ENCODE measurements at regions not wholly inside any gene's neighbourhood (a gene's known extent, or its start where the extent isn't known, plus 50 kb on each side); places are given as distances from the start of the nearest gene placed in this dataset.

- no peak for DNase-seq
Measured at GRCh38 chr1:229070168-229070567, 200.7 kb upstream of the RAB4A start.

GRCh38 chr1:229073251-229073650 is 197.7 kb upstream of the RAB4A start:
- DNase-seq, result no peak

- DNase-seq, result no peak
Measured at GRCh38 chr1:229075217-229075616, 195.7 kb upstream of the RAB4A start.

DNA sequence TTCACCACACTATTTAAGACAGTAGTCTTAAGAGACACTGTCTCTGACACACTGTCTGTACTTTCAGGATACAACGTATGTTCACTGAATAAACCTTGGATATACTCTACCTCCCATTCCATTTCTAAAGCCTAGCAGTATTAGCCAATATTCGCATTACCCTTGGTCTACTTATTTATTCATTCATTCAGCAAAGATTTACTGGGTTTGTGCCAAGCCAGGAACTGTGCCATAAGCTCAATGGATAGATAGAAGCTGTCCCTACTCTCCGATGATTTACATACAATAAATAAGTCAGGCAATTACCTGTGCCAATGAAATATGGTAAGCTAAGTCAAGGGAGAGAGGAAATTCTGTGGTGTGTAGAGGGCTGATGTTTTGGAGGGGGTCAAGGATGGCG is 195.2 kb upstream of the RAB4A start:
- DNase-seq, result no peak

DNA sequence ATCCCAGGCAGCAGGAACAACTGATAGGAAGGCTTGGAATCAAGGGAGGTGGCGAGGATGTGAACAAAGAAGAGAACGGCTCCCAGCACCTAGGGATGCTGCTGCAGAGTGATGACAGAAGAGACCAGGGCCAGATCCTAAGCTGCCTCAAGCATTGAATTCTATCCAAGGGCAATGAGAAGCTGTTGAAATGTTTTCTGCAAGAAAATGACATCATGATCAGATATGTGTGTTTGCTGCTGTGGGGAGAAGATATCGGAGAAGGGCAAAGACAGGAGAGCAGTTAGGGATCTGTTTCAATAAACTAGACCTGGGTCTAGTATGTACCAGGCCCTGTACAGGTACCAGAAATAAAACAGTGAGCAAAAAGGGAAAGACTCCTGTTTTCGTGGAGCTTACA is 194.7 kb upstream of the RAB4A start:
- no peak for DNase-seq

DNA sequence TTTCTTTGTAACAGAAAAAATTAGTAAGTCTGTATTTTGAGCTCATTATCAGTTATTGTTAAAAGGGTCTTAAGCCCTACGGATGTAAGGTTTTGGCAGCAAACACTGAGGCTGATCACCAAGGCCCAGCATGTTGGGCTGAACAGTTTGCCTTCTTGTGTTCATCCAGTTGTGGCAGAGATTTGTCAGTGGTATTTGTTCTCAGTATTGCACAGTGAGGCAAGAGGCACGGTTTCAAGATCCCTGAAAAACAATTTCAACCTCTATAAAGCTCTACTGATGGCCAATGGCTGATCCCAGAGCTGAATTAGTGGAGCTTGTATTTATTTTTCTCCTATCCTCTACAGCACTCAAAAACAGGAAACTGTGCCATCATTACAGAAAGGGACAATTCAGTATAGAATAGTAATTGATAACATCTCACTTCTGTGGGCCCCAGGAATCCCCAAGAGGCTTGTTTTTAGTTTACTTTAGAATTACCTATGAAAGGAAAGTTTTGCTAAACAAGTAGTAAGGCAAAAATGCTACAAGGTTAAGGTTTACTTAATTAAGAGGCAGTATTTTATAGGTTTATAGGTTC is 191.8 kb upstream of the RAB4A start:
- DNase-seq, result no peak

- no peak for DNase-seq
Measured at GRCh38 chr1:229080361-229080760, 190.6 kb upstream of the RAB4A start.

- no peak for DNase-seq
Measured at GRCh38 chr1:229085291-229085690, 185.6 kb upstream of the RAB4A start.

GRCh38 chr1:229086091-229086490 is 184.8 kb upstream of the RAB4A start:
- DNase-seq, result no peak

- DNase-seq, result peak; percentile 2
Measured at GRCh38 chr1:229086686-229087085, 184.2 kb upstream of the RAB4A start.

GRCh38 chr1:229087339-229087738 is 183.6 kb upstream of the RAB4A start:
- no peak for DNase-seq

DNA sequence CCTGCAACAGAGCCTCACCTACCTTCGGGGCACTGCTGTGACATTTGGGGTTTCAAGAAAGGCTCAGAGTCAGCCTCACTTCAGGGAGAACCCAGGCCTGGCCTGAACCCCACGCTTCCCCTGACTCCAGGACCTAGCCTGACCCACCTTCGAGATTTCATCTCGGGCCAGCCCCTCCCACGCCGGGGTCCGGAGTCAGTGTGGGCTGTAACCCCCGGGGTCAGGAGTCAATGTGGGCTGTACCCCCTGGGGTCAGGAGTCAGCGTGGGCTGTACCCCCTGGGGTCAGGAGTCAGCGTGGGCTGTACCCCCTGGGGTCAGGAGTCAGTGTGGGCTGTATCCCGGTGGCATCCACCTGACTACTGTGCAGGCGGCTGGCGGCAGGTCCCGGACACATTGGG is 183.0 kb upstream of the RAB4A start:
- DNase-seq, result peak; percentile 18

GRCh38 chr1:229088711-229089110 is 182.2 kb upstream of the RAB4A start:
- peak; percentile 26 for DNase-seq

- peak; percentile 12 for DNase-seq
Measured at GRCh38 chr1:229089586-229090208, 181.2 kb upstream of the RAB4A start.

DNA sequence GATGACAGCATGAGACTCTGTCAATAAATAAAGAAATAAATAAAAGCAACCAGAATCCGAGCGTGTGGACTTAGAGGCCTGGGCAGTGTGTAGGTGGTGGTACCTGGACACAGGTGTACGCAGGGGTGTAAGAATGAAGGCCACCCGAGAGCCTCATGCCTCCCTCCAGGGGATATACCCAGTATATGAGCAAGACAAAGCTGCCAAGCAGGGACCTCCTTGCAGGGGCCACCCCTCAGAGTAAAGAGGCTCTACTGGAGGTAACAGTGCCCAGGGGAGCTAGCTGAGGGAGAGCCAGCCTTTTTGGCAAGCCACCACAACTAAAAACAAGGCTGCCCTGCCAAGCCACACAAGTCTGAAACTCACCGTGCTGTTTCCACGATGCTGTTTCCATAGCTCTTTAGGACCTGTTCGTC is 179.2 kb upstream of the RAB4A start:
- peak; percentile 30 for DNase-seq

- DNase-seq, result peak; percentile 30
Measured at GRCh38 chr1:229092377-229093237, 178.3 kb upstream of the RAB4A start.

DNA sequence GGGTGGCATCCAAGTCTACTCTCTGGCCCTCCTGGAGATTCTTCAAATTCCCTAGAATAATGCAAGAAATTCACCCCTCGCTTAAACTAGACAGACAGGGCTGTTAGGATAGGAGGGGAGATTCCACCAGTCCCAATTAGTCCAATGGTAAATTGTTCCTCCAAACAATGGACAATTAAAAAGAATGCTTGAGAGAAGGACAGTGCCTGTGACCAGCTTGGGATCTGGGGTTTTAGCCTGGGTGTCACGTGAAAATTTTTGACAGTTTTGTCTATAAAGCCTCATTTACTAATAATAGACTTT is 177.7 kb upstream of the RAB4A start:
- DNase-seq, result peak; percentile 7

DNA sequence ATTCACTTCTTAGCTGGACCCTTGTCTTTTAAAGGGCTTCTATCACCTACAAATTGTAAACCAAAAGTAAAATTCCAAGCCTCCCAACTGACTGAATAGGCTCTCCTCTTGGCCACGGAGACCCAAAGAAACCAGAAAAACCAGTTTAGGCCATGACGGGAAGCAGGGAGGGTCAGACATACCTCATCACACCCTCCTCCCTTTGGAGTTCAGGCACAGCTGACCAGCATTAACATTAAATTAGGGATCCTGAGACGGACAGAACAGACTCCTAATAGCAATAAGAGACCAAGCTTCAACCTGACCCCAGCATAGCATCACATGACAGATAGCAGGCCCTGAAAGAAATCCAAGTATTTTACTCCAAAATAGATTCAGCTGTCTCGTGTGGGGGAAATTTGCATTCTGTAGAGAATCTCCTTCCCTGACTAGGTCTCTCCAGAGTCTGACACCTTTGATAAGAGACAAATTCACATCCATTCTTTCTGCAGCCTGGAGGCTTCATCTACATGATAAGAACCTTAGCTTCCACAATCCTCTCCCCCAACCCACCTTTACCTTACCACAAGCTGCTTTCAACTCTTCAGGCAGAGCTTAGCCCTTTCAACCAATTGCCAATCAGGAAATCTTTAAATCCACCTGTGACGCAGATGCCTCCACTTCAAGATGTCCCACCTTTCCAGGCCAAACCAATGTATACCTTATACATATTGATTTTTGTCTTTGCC is 177.1 kb upstream of the RAB4A start:
- DNase-seq, result peak; percentile 2

GRCh38 chr1:229094476-229095311 is 176.2 kb upstream of the RAB4A start:
- no peak for DNase-seq

DNA sequence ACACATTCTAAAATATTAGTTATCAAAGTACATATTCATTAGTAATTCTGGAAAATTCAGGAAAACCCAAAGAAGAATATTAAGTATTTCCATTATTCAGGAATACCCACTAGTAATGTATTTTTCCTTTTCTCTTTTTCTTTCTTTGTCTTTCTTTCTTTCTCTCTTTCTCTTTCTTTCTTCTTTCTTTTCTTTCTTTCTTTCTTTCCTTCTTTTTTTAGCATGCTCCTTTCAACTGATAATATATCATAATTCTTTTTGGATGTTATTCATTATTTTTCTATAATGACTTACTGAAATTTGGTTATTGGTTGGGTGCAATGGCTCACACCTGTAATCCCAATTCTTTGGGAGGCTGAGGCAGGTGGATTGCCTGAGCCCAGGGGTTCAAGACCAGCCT is 175.6 kb upstream of the RAB4A start:
- no peak for DNase-seq

GRCh38 chr1:229097356-229097755 is 173.6 kb upstream of the RAB4A start:
- DNase-seq, result no peak

GRCh38 chr1:229098361-229098760 is 172.6 kb upstream of the RAB4A start:
- no peak for DNase-seq

Data from activated CD8-positive, alpha-beta memory T cell treated with anti-CD3 and anti-CD28 coated beads, Interleukin-2, amount 50 U/mL, for 48 hours (primary cell).